GM23338 (cell line): ENCODE measurements at regions not wholly inside any gene's neighbourhood (a gene's known extent, or its start where the extent isn't known, plus 50 kb on each side); places are given as distances from the start of the nearest gene placed in this dataset.

Experiments
- ATAC-seq: fragments of 200-7000 bp; cut with Tn5 transposase; 3 replicates; pipeline ENCODE4 v1.9.1; 2020
- DNase-seq: peaks from one replicate; pipeline ENCODE4 v3.0.0-alpha.2; 2015; ENCODE audit warnings: low spot score
- H2AFZ ChIP-seq: fragments of 200-600 bp; sonication (generic); 2 replicates; pipeline ENCODE4 v1.8.0; 2016; ENCODE audit warnings: antibody characterized with exemption, mild to moderate bottlenecking, moderate library complexity
- H3F3A ChIP-seq: fragments of 200-600 bp; sonication (generic); replicated peaks from 2 replicates; pipeline ENCODE4 v1.8.0; 2017; ENCODE audit warnings: antibody characterized with exemption, mixed run types, low read depth
- H3K27ac ChIP-seq: fragments of 200-600 bp; sonication (generic); 2 replicates; pipeline ENCODE4 v1.6.1; 2016; ENCODE audit warnings: low read depth
- H3K27me3 ChIP-seq: fragments of 200-600 bp; sonication (generic); 2 replicates; pipeline ENCODE4 v1.8.0; 2016; ENCODE audit warnings: mild to moderate bottlenecking, mixed run types, moderate library complexity; ENCODE audit not compliant: insufficient read depth
- H3K36me3 ChIP-seq: fragments of 200-600 bp; sonication (generic); 2 replicates; pipeline ENCODE4 v1.8.0; 2016; ENCODE audit warnings: mild to moderate bottlenecking; ENCODE audit not compliant: insufficient read depth
- H3K4me1 ChIP-seq: fragments of 200-600 bp; sonication (generic); 2 replicates; pipeline ENCODE4 v1.8.0; 2016; ENCODE audit warnings: mild to moderate bottlenecking, moderate library complexity; ENCODE audit not compliant: insufficient read depth
- H3K4me2 ChIP-seq: fragments of 200-600 bp; sonication (generic); 2 replicates; pipeline ENCODE4 v1.7.1; 2017; ENCODE audit warnings: mixed run types
- H3K4me3 ChIP-seq: fragments of 200-600 bp; sonication (generic); 2 replicates; pipeline ENCODE4 v1.6.1; 2016; ENCODE audit warnings: mixed run types
- H3K79me2 ChIP-seq: fragments of 200-600 bp; sonication (generic); replicated peaks from 2 replicates; pipeline ENCODE4 v1.8.0; 2017; ENCODE audit warnings: mild to moderate bottlenecking; ENCODE audit not compliant: insufficient read depth
- H3K9me2 ChIP-seq: fragments of 200-600 bp; sonication (generic); 2 replicates; pipeline ENCODE4 v1.8.0; 2017; ENCODE audit not compliant: insufficient read depth
- H4K20me1 ChIP-seq: fragments of 200-600 bp; sonication (generic); replicated peaks from 2 replicates; pipeline ENCODE4 v1.8.0; 2017; ENCODE audit warnings: mild to moderate bottlenecking; ENCODE audit not compliant: insufficient read depth
- H3K27ac Mint-ChIP-seq: 2 replicates; pipeline ENCODE4 v1.8.0; 2020; ENCODE audit warnings: inconsistent platforms, mild to moderate bottlenecking, moderate library complexity, mixed read lengths
- H3K27me3 Mint-ChIP-seq: 3 replicates; pipeline ENCODE4 v1.8.0; 2022; ENCODE audit warnings: low read depth, mild to moderate bottlenecking, moderate library complexity, mixed read lengths, inconsistent platforms; ENCODE audit not compliant: insufficient read depth, poor library complexity
- H3K36me3 Mint-ChIP-seq: 3 replicates; pipeline ENCODE4 v1.8.0; 2021; ENCODE audit warnings: low read depth, mild to moderate bottlenecking, inconsistent platforms, moderate library complexity, mixed read lengths
- H3K4me1 Mint-ChIP-seq: 3 replicates; pipeline ENCODE4 v1.8.0; 2020; ENCODE audit warnings: mild to moderate bottlenecking, inconsistent platforms, mixed read lengths
- H3K4me3 Mint-ChIP-seq: 3 replicates; pipeline ENCODE4 v1.8.0; 2021; ENCODE audit warnings: moderate library complexity, mild to moderate bottlenecking, inconsistent platforms, mixed read lengths
- H3K9me3 Mint-ChIP-seq: 3 replicates; pipeline ENCODE4 v1.8.0; 2020; ENCODE audit warnings: moderate library complexity, mild to moderate bottlenecking, inconsistent platforms, mixed read lengths
- EZH2phosphoT487 ChIP-seq: fragments of 200-600 bp; sonication (generic); IDR thresholded peaks from one replicate; pipeline ENCODE4 v1.8.1; 2018; ENCODE audit warnings: antibody characterized with exemption; ENCODE audit not compliant: unreplicated experiment
- JUNB ChIP-seq: IDR thresholded peaks from one replicate; pipeline ENCODE4 v1.6.1; 2016; ENCODE audit warnings: antibody characterized with exemption; ENCODE audit not compliant: unreplicated experiment
- NANOG ChIP-seq: IDR thresholded peaks from 2 replicates; pipeline ENCODE4 v1.6.1; 2016; ENCODE audit warnings: antibody characterized with exemption, borderline replicate concordance
- TF ChIP-seq, protein P1 (sequence below): fragments of 250-450 bp; sonication (Bioruptor Pico); IDR thresholded peaks from 2 replicates; pipeline ENCODE4 v1.5.0; 2020; ENCODE audit warnings: mild to moderate bottlenecking, moderate library complexity
- TF ChIP-seq, protein P2 (sequence below): IDR thresholded peaks from 2 replicates; pipeline ENCODE4 v1.6.1; 2016; ENCODE audit warnings: antibody characterized with exemption
- TF ChIP-seq, protein P3 (sequence below): IDR thresholded peaks from one replicate; pipeline ENCODE4 v1.6.1; 2018; ENCODE audit warnings: antibody characterized with exemption; ENCODE audit not compliant: unreplicated experiment

DNA sequence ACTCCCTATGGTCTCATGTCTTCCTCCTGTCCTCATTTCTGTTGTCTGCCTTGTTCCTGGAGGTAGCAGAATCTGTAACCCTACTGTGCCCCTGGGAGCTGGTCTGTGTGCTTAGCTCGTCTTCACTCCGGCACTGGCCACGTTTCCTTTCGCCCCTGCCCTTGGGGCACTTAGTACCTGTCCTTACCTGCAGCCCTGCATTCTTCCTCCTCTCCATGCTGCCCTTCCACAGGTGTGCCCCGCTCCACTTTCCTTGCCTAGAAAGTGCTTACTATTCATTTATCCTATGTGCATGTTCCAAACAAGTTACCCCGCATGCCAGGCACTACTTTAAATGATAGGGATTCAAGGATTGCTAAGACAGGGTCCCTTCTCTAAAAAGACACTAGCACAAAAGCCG, 199.9 kb upstream of the ZMIZ1 start:
- H3K27ac Mint-ChIP-seq, result no peak overlapping the region

DNA sequence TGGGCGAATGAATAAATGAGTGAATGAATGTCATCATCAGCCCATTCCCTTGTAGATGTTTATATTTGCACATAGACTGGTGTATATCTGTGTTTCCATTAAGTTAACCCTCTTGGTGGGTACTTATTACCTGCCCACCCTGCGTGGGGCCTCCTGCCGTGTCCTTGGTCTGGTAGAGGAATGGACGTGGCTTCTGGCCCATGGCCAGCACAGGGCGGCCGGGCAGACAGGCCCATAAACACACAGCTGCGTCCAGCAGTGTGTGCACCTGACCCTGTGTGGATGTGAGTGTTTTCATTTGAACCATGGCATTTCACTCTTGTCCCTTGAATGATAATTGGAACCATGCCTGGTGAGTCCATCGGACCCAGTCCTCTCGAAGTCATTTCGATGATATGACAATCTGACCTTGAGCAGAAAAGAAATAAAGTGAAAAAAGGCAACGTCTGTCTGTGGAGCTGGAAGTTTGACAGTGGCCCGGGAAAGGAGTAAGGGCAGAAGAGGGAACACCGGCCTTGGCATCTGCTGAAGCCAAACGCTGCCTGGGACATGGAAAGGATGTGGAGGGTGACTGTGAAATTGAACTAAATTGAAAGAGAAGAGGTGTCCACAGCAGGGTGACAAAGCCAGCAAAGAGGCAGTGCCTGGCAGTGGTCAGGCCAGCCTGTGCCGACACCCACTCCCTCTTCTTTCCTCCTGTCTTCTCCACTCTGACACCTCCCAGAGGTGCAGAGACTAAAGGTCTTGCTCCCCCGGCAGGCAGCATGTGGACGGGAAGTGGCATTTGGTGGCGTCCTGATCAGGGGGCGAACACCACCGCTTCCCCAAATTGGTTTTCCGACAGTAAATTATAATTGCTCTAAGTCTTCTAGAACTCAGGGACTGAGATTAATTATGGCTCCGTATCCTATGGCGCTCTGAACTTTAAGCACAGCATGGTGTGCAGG, 199.0 kb upstream of the ZMIZ1 start:
- no peaks in the 10 kb centered on the region for H3K36me3 Mint-ChIP-seq
- Histone ChIP-seq H3K27ac (no peak overlapping the region), H4K20me1 (no peaks in the 10 kb centered on the region), H3K36me3 (no peaks in the 10 kb centered on the region), H3K4me2 (no peak overlapping the region), H3F3A (no peaks in the 10 kb centered on the region), H3K4me3 (no peak overlapping the region), H2AFZ (no peak overlapping the region), H3K9me2 (no peaks in the 10 kb centered on the region), H3K27me3 (peaks cover 4% of the 10 kb centered on the region), H3K79me2 (no peaks in the 10 kb centered on the region), H3K4me1 (peaks cover under 1% of the 10 kb centered on the region; the same call in 1 of the 2 replicates)
- no peaks in the 10 kb centered on the region; the same call in 2 of the 3 replicates for H3K4me1 Mint-ChIP-seq
- no peak overlapping the region for H3K4me3 Mint-ChIP-seq
- no peaks in the 10 kb centered on the region; the same call in 2 of the 3 replicates for H3K9me3 Mint-ChIP-seq
- no peak for DNase-seq
- no peak overlapping the region for H3K27ac Mint-ChIP-seq
- ATAC-seq, result no peak
- H3K27me3 Mint-ChIP-seq, result peaks cover 3% of the 10 kb centered on the region
- TF ChIP-seq NANOG, result no peak
- TF ChIP-seq JUNB, result no peak
- TF ChIP-seq, protein P1, sequence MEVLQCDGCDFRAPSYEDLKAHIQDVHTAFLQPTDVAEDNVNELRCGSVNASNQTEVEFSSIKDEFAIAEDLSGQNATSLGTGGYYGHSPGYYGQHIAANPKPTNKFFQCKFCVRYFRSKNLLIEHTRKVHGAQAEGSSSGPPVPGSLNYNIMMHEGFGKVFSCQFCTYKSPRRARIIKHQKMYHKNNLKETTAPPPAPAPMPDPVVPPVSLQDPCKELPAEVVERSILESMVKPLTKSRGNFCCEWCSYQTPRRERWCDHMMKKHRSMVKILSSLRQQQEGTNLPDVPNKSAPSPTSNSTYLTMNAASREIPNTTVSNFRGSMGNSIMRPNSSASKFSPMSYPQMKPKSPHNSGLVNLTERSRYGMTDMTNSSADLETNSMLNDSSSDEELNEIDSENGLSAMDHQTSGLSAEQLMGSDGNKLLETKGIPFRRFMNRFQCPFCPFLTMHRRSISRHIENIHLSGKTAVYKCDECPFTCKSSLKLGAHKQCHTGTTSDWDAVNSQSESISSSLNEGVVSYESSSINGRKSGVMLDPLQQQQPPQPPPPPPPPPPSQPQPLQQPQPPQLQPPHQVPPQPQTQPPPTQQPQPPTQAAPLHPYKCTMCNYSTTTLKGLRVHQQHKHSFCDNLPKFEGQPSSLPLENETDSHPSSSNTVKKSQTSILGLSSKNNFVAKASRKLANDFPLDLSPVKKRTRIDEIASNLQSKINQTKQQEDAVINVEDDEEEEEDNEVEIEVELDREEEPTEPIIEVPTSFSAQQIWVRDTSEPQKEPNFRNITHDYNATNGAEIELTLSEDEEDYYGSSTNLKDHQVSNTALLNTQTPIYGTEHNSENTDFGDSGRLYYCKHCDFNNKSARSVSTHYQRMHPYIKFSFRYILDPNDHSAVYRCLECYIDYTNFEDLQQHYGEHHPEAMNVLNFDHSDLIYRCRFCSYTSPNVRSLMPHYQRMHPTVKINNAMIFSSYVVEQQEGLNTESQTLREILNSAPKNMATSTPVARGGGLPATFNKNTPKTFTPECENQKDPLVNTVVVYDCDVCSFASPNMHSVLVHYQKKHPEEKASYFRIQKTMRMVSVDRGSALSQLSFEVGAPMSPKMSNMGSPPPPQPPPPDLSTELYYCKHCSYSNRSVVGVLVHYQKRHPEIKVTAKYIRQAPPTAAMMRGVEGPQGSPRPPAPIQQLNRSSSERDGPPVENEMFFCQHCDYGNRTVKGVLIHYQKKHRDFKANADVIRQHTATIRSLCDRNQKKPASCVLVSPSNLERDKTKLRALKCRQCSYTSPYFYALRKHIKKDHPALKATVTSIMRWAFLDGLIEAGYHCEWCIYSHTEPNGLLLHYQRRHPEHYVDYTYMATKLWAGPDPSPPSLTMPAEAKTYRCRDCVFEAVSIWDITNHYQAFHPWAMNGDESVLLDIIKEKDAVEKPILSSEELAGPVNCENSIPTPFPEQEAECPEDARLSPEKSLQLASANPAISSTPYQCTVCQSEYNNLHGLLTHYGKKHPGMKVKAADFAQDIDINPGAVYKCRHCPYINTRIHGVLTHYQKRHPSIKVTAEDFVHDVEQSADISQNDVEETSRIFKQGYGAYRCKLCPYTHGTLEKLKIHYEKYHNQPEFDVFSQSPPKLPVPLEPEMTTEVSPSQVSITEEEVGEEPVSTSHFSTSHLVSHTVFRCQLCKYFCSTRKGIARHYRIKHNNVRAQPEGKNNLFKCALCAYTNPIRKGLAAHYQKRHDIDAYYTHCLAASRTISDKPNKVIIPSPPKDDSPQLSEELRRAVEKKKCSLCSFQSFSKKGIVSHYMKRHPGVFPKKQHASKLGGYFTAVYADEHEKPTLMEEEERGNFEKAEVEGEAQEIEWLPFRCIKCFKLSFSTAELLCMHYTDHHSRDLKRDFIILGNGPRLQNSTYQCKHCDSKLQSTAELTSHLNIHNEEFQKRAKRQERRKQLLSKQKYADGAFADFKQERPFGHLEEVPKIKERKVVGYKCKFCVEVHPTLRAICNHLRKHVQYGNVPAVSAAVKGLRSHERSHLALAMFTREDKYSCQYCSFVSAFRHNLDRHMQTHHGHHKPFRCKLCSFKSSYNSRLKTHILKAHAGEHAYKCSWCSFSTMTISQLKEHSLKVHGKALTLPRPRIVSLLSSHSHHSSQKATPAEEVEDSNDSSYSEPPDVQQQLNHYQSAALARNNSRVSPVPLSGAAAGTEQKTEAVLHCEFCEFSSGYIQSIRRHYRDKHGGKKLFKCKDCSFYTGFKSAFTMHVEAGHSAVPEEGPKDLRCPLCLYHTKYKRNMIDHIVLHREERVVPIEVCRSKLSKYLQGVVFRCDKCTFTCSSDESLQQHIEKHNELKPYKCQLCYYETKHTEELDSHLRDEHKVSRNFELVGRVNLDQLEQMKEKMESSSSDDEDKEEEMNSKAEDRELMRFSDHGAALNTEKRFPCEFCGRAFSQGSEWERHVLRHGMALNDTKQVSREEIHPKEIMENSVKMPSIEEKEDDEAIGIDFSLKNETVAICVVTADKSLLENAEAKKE, result no peak

More for the DNA sequence above, 199.9 kb upstream of the ZMIZ1 start:
- H3K36me3 Mint-ChIP-seq, result no peaks in the 10 kb centered on the region
- no peaks in the 10 kb centered on the region for H4K20me1 ChIP-seq
- H3F3A ChIP-seq, result no peaks in the 10 kb centered on the region
- peaks cover 4% of the 10 kb centered on the region for H3K27me3 Mint-ChIP-seq
- no peaks in the 10 kb centered on the region for H3K27me3 ChIP-seq
- no peaks in the 10 kb centered on the region for H3K79me2 ChIP-seq
- H2AFZ ChIP-seq, result no peak overlapping the region
- H3K4me3 Mint-ChIP-seq, result no peak overlapping the region
- H3K27ac ChIP-seq, result no peak overlapping the region
- H3K9me2 ChIP-seq, result no peaks in the 10 kb centered on the region
- ATAC-seq (no peak), DNase-seq (no peak)
- H3K4me3 ChIP-seq, result no peak overlapping the region
- H3K9me3 Mint-ChIP-seq, result no peaks in the 10 kb centered on the region; the same call in 2 of the 3 replicates
- TF ChIP-seq, protein P2, sequence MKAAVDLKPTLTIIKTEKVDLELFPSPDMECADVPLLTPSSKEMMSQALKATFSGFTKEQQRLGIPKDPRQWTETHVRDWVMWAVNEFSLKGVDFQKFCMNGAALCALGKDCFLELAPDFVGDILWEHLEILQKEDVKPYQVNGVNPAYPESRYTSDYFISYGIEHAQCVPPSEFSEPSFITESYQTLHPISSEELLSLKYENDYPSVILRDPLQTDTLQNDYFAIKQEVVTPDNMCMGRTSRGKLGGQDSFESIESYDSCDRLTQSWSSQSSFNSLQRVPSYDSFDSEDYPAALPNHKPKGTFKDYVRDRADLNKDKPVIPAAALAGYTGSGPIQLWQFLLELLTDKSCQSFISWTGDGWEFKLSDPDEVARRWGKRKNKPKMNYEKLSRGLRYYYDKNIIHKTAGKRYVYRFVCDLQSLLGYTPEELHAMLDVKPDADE, result no peak
- TF ChIP-seq, protein P3, sequence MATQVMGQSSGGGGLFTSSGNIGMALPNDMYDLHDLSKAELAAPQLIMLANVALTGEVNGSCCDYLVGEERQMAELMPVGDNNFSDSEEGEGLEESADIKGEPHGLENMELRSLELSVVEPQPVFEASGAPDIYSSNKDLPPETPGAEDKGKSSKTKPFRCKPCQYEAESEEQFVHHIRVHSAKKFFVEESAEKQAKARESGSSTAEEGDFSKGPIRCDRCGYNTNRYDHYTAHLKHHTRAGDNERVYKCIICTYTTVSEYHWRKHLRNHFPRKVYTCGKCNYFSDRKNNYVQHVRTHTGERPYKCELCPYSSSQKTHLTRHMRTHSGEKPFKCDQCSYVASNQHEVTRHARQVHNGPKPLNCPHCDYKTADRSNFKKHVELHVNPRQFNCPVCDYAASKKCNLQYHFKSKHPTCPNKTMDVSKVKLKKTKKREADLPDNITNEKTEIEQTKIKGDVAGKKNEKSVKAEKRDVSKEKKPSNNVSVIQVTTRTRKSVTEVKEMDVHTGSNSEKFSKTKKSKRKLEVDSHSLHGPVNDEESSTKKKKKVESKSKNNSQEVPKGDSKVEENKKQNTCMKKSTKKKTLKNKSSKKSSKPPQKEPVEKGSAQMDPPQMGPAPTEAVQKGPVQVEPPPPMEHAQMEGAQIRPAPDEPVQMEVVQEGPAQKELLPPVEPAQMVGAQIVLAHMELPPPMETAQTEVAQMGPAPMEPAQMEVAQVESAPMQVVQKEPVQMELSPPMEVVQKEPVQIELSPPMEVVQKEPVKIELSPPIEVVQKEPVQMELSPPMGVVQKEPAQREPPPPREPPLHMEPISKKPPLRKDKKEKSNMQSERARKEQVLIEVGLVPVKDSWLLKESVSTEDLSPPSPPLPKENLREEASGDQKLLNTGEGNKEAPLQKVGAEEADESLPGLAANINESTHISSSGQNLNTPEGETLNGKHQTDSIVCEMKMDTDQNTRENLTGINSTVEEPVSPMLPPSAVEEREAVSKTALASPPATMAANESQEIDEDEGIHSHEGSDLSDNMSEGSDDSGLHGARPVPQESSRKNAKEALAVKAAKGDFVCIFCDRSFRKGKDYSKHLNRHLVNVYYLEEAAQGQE, result no peak
- TF ChIP-seq EZH2phosphoT487, result no peak
- no peaks in the 10 kb centered on the region for H3K4me1 ChIP-seq
- no peaks in the 10 kb centered on the region for H3K36me3 ChIP-seq
- no peak overlapping the region for H3K4me2 ChIP-seq
- H3K4me1 Mint-ChIP-seq, result no peaks in the 10 kb centered on the region
